ENCODE measurements at regions not wholly inside any gene's neighbourhood (a gene's known extent, or its start where the extent isn't known, plus 50 kb on each side); places are given as distances from the start of the nearest gene placed in this dataset.

GRCh38 chr3:168544097-168544957, 448.6 kb upstream of the GOLIM4 start:
- intact Hi-C loops (cut with DNase I), result no loop called here
- DNase-seq, result no peak

DNA sequence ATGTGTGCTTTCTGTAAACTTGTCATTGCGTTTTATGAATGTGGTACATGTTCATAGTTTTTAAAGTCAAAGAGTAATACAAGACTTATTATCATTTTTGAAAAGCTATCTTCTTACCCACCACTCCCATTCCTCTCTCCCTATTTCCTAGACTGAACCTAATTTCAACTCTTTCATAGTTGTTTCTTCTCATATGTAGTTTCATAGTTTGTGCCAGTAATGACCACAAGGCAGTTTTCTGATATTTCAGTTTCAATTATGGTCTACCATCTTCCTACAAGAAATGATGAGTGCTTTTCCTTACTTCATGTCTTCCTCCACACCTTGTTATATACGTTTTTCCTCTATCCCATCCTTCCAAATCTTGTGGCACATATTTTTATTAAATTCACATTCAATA, 445.0 kb upstream of the GOLIM4 start:
- intact Hi-C loops (cut with DNase I), result no loop called here
- no peak for DNase-seq

- intact Hi-C loops (cut with DNase I), result no loop called here
- DNase-seq, result no peak
These were observed 444.2 kb upstream of the GOLIM4 start for GRCh38 chr3:168539909-168540308.

GRCh38 chr3:168534761-168535160, 439.0 kb upstream of the GOLIM4 start:
- no peak for DNase-seq
- intact Hi-C loops (cut with DNase I), result no loop called here

GRCh38 chr3:168533600-168533999, 437.9 kb upstream of the GOLIM4 start:
- intact Hi-C loops (cut with DNase I), result no loop called here
- DNase-seq, result no peak

DNA sequence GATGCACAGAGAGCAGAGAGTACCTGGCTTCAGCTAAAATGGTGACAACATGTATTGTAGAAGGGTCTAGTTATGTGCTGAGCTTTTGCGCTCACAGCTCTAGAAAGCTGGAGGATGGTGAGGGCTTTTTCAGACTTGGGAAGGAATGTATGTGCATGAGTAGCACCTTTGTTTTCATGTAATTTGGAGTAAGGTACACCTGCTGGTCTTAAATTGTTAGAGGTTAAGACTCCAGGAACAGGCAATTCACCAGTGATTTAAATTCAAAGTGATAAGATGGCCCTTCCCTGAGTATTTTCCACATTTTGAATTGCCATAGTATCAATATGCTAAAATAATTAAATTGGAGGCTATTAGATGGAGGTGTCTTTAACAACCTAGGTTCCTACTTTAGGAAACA, 436.4 kb upstream of the GOLIM4 start:
- intact Hi-C loops (cut with DNase I), result no loop called here
- no peak for DNase-seq

DNA sequence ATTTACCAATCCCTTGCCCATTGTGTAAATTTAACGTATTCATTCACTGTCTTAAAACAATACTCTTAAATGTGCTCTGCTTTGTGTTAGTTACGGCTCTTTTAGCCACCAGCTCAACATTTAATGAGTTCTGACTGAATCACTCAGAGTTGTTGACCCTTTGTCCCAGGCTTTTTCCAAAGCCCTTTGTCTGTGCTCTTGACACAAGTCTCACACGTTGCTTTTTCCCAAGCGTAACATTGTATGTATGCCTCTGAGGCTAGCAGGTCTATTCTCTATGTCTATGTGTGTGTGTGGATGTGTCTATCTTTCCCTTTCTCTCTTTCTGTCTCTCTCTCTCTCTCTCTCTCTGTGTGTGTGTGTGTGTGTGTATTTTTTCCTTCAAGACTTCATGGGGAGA, 435.4 kb upstream of the GOLIM4 start:
- no peak for DNase-seq
- intact Hi-C loops (cut with DNase I), result no loop called here

DNA sequence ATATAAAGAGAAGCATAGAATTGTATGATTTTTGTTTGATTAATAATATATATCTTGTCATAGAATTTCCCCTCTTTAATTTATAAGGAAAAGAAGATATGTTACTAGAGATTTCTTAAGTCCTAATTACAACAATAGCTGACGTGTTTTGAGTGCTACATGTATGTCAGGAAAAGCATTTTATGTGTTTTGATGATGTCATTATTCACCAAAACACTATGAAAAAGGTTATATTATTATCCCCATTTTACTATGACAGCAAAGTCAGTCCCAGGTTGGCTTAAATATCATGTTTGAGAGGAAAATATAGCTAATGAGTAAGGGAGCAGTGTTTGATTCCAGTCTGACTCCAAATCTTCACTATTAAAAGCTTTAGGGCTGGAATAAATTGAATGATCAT, 428.4 kb upstream of the GOLIM4 start:
- intact Hi-C loops (cut with DNase I), result no loop called here
- DNase-seq, result no peak

GRCh38 chr3:168517249-168518071, 421.7 kb upstream of the GOLIM4 start:
- intact Hi-C loops (cut with DNase I), result no loop called here

GRCh38 chr3:168514252-168514651, 418.5 kb upstream of the GOLIM4 start:
- intact Hi-C loops (cut with DNase I), result no loop called here
- DNase-seq, result no peak

More at GRCh38 chr3:168517249-168518071, 421.7 kb upstream of the GOLIM4 start:
- DNase-seq, result no peak

DNA sequence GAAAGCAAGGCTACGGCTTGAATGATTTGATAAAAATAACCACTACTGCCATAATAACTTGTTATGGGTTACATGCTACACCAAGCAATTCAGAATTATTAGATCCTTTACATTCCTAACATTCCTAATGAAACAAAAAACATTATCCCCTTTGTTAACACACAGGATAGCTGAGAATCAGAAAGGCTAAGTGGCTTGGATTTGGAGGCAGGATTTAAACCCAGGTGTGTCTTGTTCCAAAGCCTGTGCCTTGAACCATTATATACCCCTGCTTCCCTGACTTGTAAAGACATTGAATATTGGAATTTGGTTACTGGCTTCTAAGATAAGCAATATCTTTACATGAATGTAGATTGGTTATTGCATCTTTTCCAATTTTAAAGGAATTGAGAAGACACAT, 417.1 kb upstream of the GOLIM4 start:
- no peak for DNase-seq
- intact Hi-C loops (cut with DNase I), result no loop called here

- intact Hi-C loops (cut with DNase I), result loop anchor here (2.0 kb wide), 2 partner anchors 109 to 335 kb away; no protein-coding TSS in a partner anchor
- DNase-seq, result no peak
These were observed 415.8 kb upstream of the GOLIM4 start for GRCh38 chr3:168511428-168512014.

DNA sequence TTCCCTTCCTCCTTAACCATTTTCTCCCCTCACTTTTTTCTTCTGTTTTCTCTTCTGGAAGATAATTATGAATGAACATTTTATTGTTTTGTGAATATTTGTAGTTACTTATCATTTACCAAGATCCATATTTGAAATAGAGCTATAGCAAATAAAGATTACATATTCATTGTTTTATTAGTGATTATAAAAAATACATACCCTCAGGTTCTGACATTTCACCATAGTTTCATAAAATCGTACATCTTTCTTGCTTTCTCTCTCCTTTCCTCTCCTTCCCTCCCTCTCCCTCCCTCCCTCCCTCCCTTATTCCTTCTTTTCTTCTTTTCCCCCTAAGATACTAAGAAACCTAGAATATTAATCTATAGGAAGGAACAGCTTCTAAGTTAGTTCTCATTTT, 410.9 kb upstream of the GOLIM4 start:
- DNase-seq, result no peak
- intact Hi-C loops (cut with DNase I), result no loop called here

GRCh38 chr3:168501570-168501969, 405.8 kb upstream of the GOLIM4 start:
- intact Hi-C loops (cut with DNase I), result no loop called here
- DNase-seq, result no peak

- no peak for DNase-seq
- intact Hi-C loops (cut with DNase I), result no loop called here
These were observed 402.5 kb upstream of the GOLIM4 start for GRCh38 chr3:168498194-168498593.

- no peak for DNase-seq
- intact Hi-C loops (cut with DNase I), result no loop called here
These were observed 402.0 kb upstream of the GOLIM4 start for GRCh38 chr3:168497741-168498140.

GRCh38 chr3:168497183-168497582, 401.5 kb upstream of the GOLIM4 start:
- DNase-seq, result no peak
- intact Hi-C loops (cut with DNase I), result no loop called here

- no peak for DNase-seq
- intact Hi-C loops (cut with DNase I), result no loop called here
These were observed 400.2 kb upstream of the GOLIM4 start for GRCh38 chr3:168495932-168496331.

GRCh38 chr3:168495270-168495669, 399.5 kb upstream of the GOLIM4 start:
- intact Hi-C loops (cut with DNase I), result no loop called here
- DNase-seq, result no peak

DNA sequence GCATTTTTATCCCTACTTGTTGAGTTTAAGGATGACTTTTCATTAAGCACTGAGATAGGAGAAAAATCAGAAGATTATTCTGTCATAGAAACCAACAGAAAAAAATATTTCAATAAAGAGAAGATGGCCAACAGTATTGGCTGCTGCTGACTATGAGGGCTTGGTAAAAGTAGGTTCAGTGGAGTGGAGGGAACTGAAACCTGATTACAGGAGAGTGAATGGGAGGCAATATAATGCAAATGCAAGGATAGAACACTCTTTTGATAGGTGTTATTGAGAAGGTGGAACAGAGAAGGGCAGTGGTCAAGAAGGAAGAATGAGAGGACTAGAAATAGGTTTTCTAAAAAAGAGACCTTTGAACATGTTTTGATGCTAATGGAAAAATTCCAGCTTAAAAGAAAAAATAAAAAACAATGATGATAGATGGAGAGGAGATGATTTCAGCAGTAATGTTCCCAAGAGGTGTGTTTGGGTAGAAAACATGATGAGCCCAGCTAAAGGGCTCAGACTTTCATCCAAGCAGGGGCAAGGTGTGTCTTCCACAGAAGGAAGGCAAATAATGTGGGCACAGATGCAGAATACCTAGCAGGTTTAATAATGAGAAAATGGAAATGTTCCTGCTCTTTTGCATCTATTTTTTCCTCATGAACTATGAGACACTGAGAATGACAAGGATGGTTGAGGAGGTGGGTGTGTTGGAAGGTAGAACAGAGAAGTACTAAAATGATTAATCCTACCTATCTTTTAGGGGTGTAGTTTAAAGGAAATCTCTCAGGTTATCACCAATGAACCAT, 397.9 kb upstream of the GOLIM4 start:
- no peak for DNase-seq
- intact Hi-C loops (cut with DNase I), result no loop called here

DNA sequence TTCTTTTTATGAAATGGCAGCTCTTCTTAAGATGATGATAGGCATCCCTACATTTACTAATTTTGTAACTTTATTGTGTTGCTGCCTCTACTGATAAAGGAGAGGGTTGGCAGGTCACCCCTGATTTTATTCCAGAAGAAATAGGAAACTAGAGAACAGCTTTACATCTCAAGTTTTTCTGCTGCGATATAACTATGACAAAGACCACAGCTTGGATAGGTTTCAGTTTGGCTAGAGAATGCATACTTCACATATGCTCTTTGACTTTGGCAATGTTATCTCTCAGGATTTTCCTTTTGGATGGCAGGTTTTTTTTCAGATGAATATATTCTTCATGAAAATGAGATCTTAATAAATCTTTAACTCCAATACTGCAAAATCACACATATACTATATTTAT, 395.3 kb upstream of the GOLIM4 start:
- intact Hi-C loops (cut with DNase I), result no loop called here

More for the DNA sequence above, 395.3 kb upstream of the GOLIM4 start:
- DNase-seq, result no peak
